ENCODE measurements at regions not wholly inside any gene's neighbourhood (a gene's known extent, or its start where the extent isn't known, plus 50 kb on each side); places are given as distances from the start of the nearest gene placed in this dataset.

- Histone ChIP-seq H3K4me3 (ENCODE audit: low read length) (no peak overlapping the region), H3K4me2 (ENCODE audit: low read depth, low read length) (no peak overlapping the region), H3K9me3 (replicated peaks; ENCODE audit: insufficient read depth, low read length) (no peaks in the 10 kb centered on the region), H3K36me3 (replicated peaks; ENCODE audit: insufficient read depth, low read length) (no peaks in the 10 kb centered on the region), H3F3A (ENCODE audit: insufficient read depth, low read length) (no peaks in the 10 kb centered on the region), H4K20me1 (ENCODE audit: insufficient read depth, low read length) (no peaks in the 10 kb centered on the region), H3K9ac (ENCODE audit: low read length) (no peak overlapping the region), H2AFZ (ENCODE audit: low read length) (no peak overlapping the region), H3K27ac (ENCODE audit: low read length) (no peak overlapping the region), H3K4me1 (ENCODE audit: low read length) (no peaks in the 10 kb centered on the region), H3K27me3 (replicated peaks; ENCODE audit: insufficient read depth, low read length) (no peaks in the 10 kb centered on the region), H3K9me2 (replicated peaks; ENCODE audit: insufficient read depth, low read length) (no peaks in the 10 kb centered on the region), H3K79me2 (ENCODE audit: low read length) (no peaks in the 10 kb centered on the region)
- DNase-seq: no peak
- no peak for TF ChIP-seq EZH2phosphoT487 (IDR thresholded peaks at IDR 0.05; ENCODE audit: low read length)
- TF ChIP-seq EZH2 (optimal IDR thresholded peaks at IDR 0.05; ENCODE audit: low read depth, low read length): no peak
- no peak for TF ChIP-seq CTCF (IDR thresholded peaks at IDR 0.05; ENCODE audit: low read length)
Measured at GRCh38 chr4:180698550-180699195, 1544.5 kb upstream of the TENM3 start.

- H3K4me1 ChIP-seq (ENCODE audit: low read length): no peaks in the 10 kb centered on the region
- no peak for DNase-seq
- no peak overlapping the region for H3K9ac ChIP-seq (ENCODE audit: low read length)
- no peak overlapping the region for H3K4me2 ChIP-seq (ENCODE audit: low read depth, low read length)
- H2AFZ ChIP-seq (ENCODE audit: low read length): no peak overlapping the region
- no peaks in the 10 kb centered on the region for H3F3A ChIP-seq (ENCODE audit: insufficient read depth, low read length)
- H3K27me3 ChIP-seq (replicated peaks; ENCODE audit: insufficient read depth, low read length): no peaks in the 10 kb centered on the region
- no peaks in the 10 kb centered on the region for H3K9me3 ChIP-seq (replicated peaks; ENCODE audit: insufficient read depth, low read length)
- no peaks in the 10 kb centered on the region for H3K36me3 ChIP-seq (replicated peaks; ENCODE audit: insufficient read depth, low read length)
- no peak for TF ChIP-seq EZH2 (optimal IDR thresholded peaks at IDR 0.05; ENCODE audit: low read depth, low read length)
- no peak for TF ChIP-seq EZH2phosphoT487 (IDR thresholded peaks at IDR 0.05; ENCODE audit: low read length)
- TF ChIP-seq CTCF (IDR thresholded peaks at IDR 0.05; ENCODE audit: low read length): no peak
- no peak overlapping the region for H3K4me3 ChIP-seq (ENCODE audit: low read length)
- no peaks in the 10 kb centered on the region for H3K9me2 ChIP-seq (replicated peaks; ENCODE audit: insufficient read depth, low read length)
- no peaks in the 10 kb centered on the region for H4K20me1 ChIP-seq (ENCODE audit: insufficient read depth, low read length)
- no peaks in the 10 kb centered on the region for H3K79me2 ChIP-seq (ENCODE audit: low read length)
- no peak overlapping the region for H3K27ac ChIP-seq (ENCODE audit: low read length)
Measured at GRCh38 chr4:180706766-180707165, 1536.4 kb upstream of the TENM3 start.

- no peak overlapping the region for H3K27ac ChIP-seq (ENCODE audit: low read length)
- H3K4me3 ChIP-seq (ENCODE audit: low read length): no peak overlapping the region
- H3K4me1 ChIP-seq (ENCODE audit: low read length): no peaks in the 10 kb centered on the region
- H3K79me2 ChIP-seq (ENCODE audit: low read length): no peaks in the 10 kb centered on the region
- H3K36me3 ChIP-seq (replicated peaks; ENCODE audit: insufficient read depth, low read length): no peaks in the 10 kb centered on the region
- no peak overlapping the region for H3K9ac ChIP-seq (ENCODE audit: low read length)
- no peaks in the 10 kb centered on the region for H4K20me1 ChIP-seq (ENCODE audit: insufficient read depth, low read length)
- H3K9me2 ChIP-seq (replicated peaks; ENCODE audit: insufficient read depth, low read length): no peaks in the 10 kb centered on the region
- TF ChIP-seq EZH2 (optimal IDR thresholded peaks at IDR 0.05; ENCODE audit: low read depth, low read length): no peak
- no peak for TF ChIP-seq EZH2phosphoT487 (IDR thresholded peaks at IDR 0.05; ENCODE audit: low read length)
- no peak for TF ChIP-seq CTCF (IDR thresholded peaks at IDR 0.05; ENCODE audit: low read length)
- no peaks in the 10 kb centered on the region for H3K27me3 ChIP-seq (replicated peaks; ENCODE audit: insufficient read depth, low read length)
- no peaks in the 10 kb centered on the region for H3K9me3 ChIP-seq (replicated peaks; ENCODE audit: insufficient read depth, low read length)
- DNase-seq: no peak
- no peak overlapping the region for H3K4me2 ChIP-seq (ENCODE audit: low read depth, low read length)
- no peak overlapping the region for H2AFZ ChIP-seq (ENCODE audit: low read length)
- H3F3A ChIP-seq (ENCODE audit: insufficient read depth, low read length): no peaks in the 10 kb centered on the region
Measured at GRCh38 chr4:180710628-180711337, 1532.4 kb upstream of the TENM3 start.

All from MM.1S (cell line).